Chondrocyte (in vitro differentiated cells): ENCODE measurements at regions not wholly inside any gene's neighbourhood (a gene's known extent, or its start where the extent isn't known, plus 50 kb on each side); places are given as distances from the start of the nearest gene placed in this dataset.

ENCODE experiments used
- DNase-seq: peaks from one replicate; pipeline ENCODE4 v3.0.0; 2021; ENCODE audit warnings: mixed read lengths, low spot score
- H3K27ac Mint-ChIP-seq: one replicate; pipeline ENCODE4 v1.8.0; 2021; ENCODE audit warnings: mild to moderate bottlenecking, moderate library complexity, mixed read lengths; ENCODE audit not compliant: unreplicated experiment
- H3K27me3 Mint-ChIP-seq: 2 replicates; pipeline ENCODE4 v1.8.0; 2021; ENCODE audit warnings: low read depth, mixed read lengths
- H3K36me3 Mint-ChIP-seq: 2 replicates; pipeline ENCODE4 v1.8.0; 2021; ENCODE audit warnings: low read depth, mixed read lengths
- H3K4me1 Mint-ChIP-seq: 2 replicates; pipeline ENCODE4 v1.8.0; 2021; ENCODE audit warnings: low read depth, mild to moderate bottlenecking, mixed read lengths
- H3K4me3 Mint-ChIP-seq: one replicate; pipeline ENCODE4 v1.8.0; 2021; ENCODE audit warnings: mild to moderate bottlenecking, moderate library complexity, mixed read lengths; ENCODE audit not compliant: unreplicated experiment
- H3K9me3 Mint-ChIP-seq: 2 replicates; pipeline ENCODE4 v1.8.0; 2021; ENCODE audit warnings: low read depth, mixed read lengths
- CTCF ChIP-seq: fragments of 200-600 bp; sonication (generic); IDR thresholded peaks from 2 replicates; pipeline ENCODE4 v1.5.0; 2021; ENCODE audit warnings: antibody characterized with exemption, mild to moderate bottlenecking, moderate library complexity

- Mint-ChIP-seq H3K4me3 (no peak overlapping the region), H3K9me3 (peaks cover 7% of the 10 kb centered on the region), H3K36me3 (no peaks in the 10 kb centered on the region), H3K27me3 (no peaks in the 10 kb centered on the region), H3K27ac (peak overlapping the region; percentile 85), H3K4me1 (peaks cover 19% of the 10 kb centered on the region)
- no peak for DNase-seq
- no peak for TF ChIP-seq CTCF
Observed at GRCh38 chr2:19722531-19722971, 179.2 kb downstream of the TTC32 start.

- peaks cover 19% of the 10 kb centered on the region for H3K4me1 Mint-ChIP-seq
- no peak overlapping the region for H3K27ac Mint-ChIP-seq
- H3K36me3 Mint-ChIP-seq = no peaks in the 10 kb centered on the region
- no peak overlapping the region for H3K4me3 Mint-ChIP-seq
- H3K27me3 Mint-ChIP-seq = no peaks in the 10 kb centered on the region
- DNase-seq = no peak
- H3K9me3 Mint-ChIP-seq = peaks cover 7% of the 10 kb centered on the region
- TF ChIP-seq CTCF = no peak
Observed at GRCh38 chr2:19720306-19720705, 181.5 kb downstream of the TTC32 start.

- no peak for DNase-seq
- H3K27ac Mint-ChIP-seq = no peak overlapping the region
- H3K9me3 Mint-ChIP-seq = peaks cover 7% of the 10 kb centered on the region
- no peaks in the 10 kb centered on the region for H3K36me3 Mint-ChIP-seq
- H3K27me3 Mint-ChIP-seq = no peaks in the 10 kb centered on the region
- H3K4me3 Mint-ChIP-seq = no peak overlapping the region
- no peak for TF ChIP-seq CTCF
- H3K4me1 Mint-ChIP-seq = peaks cover 19% of the 10 kb centered on the region
Observed at GRCh38 chr2:19719540-19719939, 182.2 kb downstream of the TTC32 start.

- Mint-ChIP-seq H3K4me1 (peaks cover 4% of the 10 kb centered on the region), H3K36me3 (peaks cover 2% of the 10 kb centered on the region), H3K27ac (no peak overlapping the region), H3K27me3 (no peaks in the 10 kb centered on the region), H3K9me3 (peaks cover 12% of the 10 kb centered on the region), H3K4me3 (no peak overlapping the region)
- TF ChIP-seq CTCF = no peak
- no peak for DNase-seq
Observed at GRCh38 chr2:19717446-19717845, 184.3 kb downstream of the TTC32 start.

GRCh38 chr2:19714926-19715325 lies 186.9 kb downstream of the TTC32 start:
- no peak overlapping the region for H3K4me3 Mint-ChIP-seq
- no peak for TF ChIP-seq CTCF
- no peak for DNase-seq
- H3K9me3 Mint-ChIP-seq = peaks cover 8% of the 10 kb centered on the region
- H3K4me1 Mint-ChIP-seq = peaks cover 10% of the 10 kb centered on the region
- no peak overlapping the region for H3K27ac Mint-ChIP-seq
- peaks cover 2% of the 10 kb centered on the region for H3K36me3 Mint-ChIP-seq
- no peaks in the 10 kb centered on the region for H3K27me3 Mint-ChIP-seq
